CD4-positive, alpha-beta T cell (primary cell): ENCODE measurements at regions not wholly inside any gene's neighbourhood (a gene's known extent, or its start where the extent isn't known, plus 50 kb on each side); places are given as distances from the start of the nearest gene placed in this dataset.
"Not testable (repeated sequence)": the region's sequence is repeated elsewhere in the genome, so short reads cannot be mapped to it uniquely, and the experiment has no call there.

ENCODE experiments used
- ATAC-seq: fragments of 200-7000 bp; cut with Tn5 transposase; one replicate; pipeline ENCODE4 v1.10.0; 2022; ENCODE audit warnings: mild to moderate bottlenecking; ENCODE audit not compliant: poor library complexity
- CTCF ChIA-PET: fragments of 350-600 bp; sonication (Branson Sonifier 250); formaldehyde crosslinking; loops from one replicate; lab custom pipeline; 2021; ENCODE audit warnings: antibody characterized with exemption, inconsistent platforms; lab: Charles Lee
- POLR2A ChIA-PET: fragments of 350-600 bp; sonication (Branson Sonifier 250); formaldehyde crosslinking; loops from one replicate; lab custom pipeline; 2021; ENCODE audit warnings: antibody characterized with exemption, inconsistent platforms; lab: Charles Lee
- DNase-seq, 14 experiments: peaks; one replicate each; pipeline ENCODE4 v3.0.0-alpha.2; 2013 to 2020; ENCODE audit warnings: mixed read lengths in 2 of 14
- H3K27ac ChIP-seq, 2 donors: one replicate each; pipeline versions ENCODE4 v1.5.1 to v1.7.0; 2013; ENCODE audit warnings: low read length in 2 of 2, low read depth in 1 of 2, mild to moderate bottlenecking in 1 of 2
- H3K27me3 ChIP-seq, 2 experiments: 1 replicate in 1 of 2; 2 replicates in 1 of 2; pipeline versions ENCODE4 v1.6.1 to v1.7.0; 2013; ENCODE audit warnings: low read length in 2 of 2, control low read depth in 1 of 2, mild to moderate bottlenecking in 1 of 2, moderate library complexity in 1 of 2; ENCODE audit not compliant: insufficient read depth in 2 of 2, control insufficient read depth in 1 of 2
- H3K36me3 ChIP-seq: one replicate; pipeline ENCODE4 v1.6.1; 2013; ENCODE audit warnings: low read length, control low read depth; ENCODE audit not compliant: insufficient read depth
- H3K4me1 ChIP-seq: one replicate; pipeline ENCODE4 v1.6.1; 2013; ENCODE audit warnings: low read length, control low read depth; ENCODE audit not compliant: insufficient read depth
- H3K4me3 ChIP-seq: one replicate; pipeline ENCODE4 v1.5.1; 2013; ENCODE audit warnings: mild to moderate bottlenecking, low read length, moderate library complexity
- H3K9me3 ChIP-seq, 2 experiments: 1 replicate in 1 of 2; 2 replicates in 1 of 2; pipeline versions ENCODE4 v1.6.1 to v1.7.0; 2013; ENCODE audit warnings: low read length in 2 of 2, mild to moderate bottlenecking in 2 of 2, control low read depth in 1 of 2, moderate library complexity in 1 of 2; ENCODE audit not compliant: control insufficient read depth in 1 of 2, insufficient read depth in 1 of 2
- H3K27ac Mint-ChIP-seq: one replicate; pipeline ENCODE4 v1.8.0; 2020; ENCODE audit warnings: mixed read lengths
- H3K27me3 Mint-ChIP-seq: one replicate; pipeline ENCODE4 v1.8.0; 2021; ENCODE audit warnings: mixed read lengths
- H3K36me3 Mint-ChIP-seq: one replicate; pipeline ENCODE4 v1.8.0; 2021; ENCODE audit warnings: low read depth, mixed read lengths
- H3K4me1 Mint-ChIP-seq: one replicate; pipeline ENCODE4 v1.8.0; 2021; ENCODE audit warnings: low read depth, mixed read lengths
- H3K4me3 Mint-ChIP-seq: one replicate; pipeline ENCODE4 v1.8.0; 2020; ENCODE audit warnings: mild to moderate bottlenecking, mixed read lengths
- H3K9me3 Mint-ChIP-seq: one replicate; pipeline ENCODE4 v1.8.0; 2020; ENCODE audit warnings: mixed read lengths
- intact Hi-C, 2 experiments: fragments of 100-400 bp; cut with DNase I in 1 of 2; cut with micrococcal nuclease in 1 of 2; formaldehyde crosslinking; loops; one replicate each; pipeline versions ENCODE4 v1.15.1 to v1.9.0; 2023 to 2025; cut with DNase I, micrococcal nuclease
- TF ChIP-seq, protein P1 (sequence below): fragments of 200-600 bp; IDR thresholded peaks from one replicate; pipeline ENCODE4 v1.8.0; 2022; ENCODE audit warnings: antibody characterized with exemption, mild to moderate bottlenecking

DNA sequence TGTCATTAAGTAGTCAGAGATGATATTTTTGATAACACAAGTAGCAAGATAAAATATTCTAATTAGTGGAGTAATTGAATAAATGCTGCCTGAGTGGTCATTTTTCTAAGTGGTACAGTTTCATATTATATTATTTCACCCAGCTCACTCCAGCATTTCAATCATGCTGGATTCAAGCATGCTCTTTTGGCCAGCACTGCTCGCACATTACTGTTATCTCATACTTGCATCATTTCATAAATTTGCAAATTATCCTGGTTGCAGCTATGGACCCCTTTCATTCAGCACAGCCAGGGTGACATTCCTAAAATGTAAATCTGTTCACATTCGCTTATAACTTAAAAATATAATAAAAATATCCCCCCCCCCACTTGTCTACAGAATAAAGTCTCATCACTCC lies 520.8 kb upstream of the CYLC2 start:
- no peaks in the 10 kb centered on the region for H3K4me1 Mint-ChIP-seq
- TF ChIP-seq, protein P1, sequence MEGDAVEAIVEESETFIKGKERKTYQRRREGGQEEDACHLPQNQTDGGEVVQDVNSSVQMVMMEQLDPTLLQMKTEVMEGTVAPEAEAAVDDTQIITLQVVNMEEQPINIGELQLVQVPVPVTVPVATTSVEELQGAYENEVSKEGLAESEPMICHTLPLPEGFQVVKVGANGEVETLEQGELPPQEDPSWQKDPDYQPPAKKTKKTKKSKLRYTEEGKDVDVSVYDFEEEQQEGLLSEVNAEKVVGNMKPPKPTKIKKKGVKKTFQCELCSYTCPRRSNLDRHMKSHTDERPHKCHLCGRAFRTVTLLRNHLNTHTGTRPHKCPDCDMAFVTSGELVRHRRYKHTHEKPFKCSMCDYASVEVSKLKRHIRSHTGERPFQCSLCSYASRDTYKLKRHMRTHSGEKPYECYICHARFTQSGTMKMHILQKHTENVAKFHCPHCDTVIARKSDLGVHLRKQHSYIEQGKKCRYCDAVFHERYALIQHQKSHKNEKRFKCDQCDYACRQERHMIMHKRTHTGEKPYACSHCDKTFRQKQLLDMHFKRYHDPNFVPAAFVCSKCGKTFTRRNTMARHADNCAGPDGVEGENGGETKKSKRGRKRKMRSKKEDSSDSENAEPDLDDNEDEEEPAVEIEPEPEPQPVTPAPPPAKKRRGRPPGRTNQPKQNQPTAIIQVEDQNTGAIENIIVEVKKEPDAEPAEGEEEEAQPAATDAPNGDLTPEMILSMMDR = no peak
- ATAC-seq (no peak), DNase-seq (no peak)
- intact Hi-C loops = no loop called here
- H3K27me3 Mint-ChIP-seq = no peaks in the 10 kb centered on the region
- H3K4me3 ChIP-seq = no peak overlapping the region
- no peaks in the 10 kb centered on the region for H3K4me1 ChIP-seq
- H3K4me3 Mint-ChIP-seq = no peak overlapping the region
- no peaks in the 10 kb centered on the region for H3K36me3 Mint-ChIP-seq
- H3K9me3 Mint-ChIP-seq = peaks cover 4% of the 10 kb centered on the region
- ChIA-PET CTCF (no interaction called here), POLR2A (no interaction called here)
- no peak overlapping the region for H3K27ac Mint-ChIP-seq
- no peaks in the 10 kb centered on the region for H3K36me3 ChIP-seq
- no peaks in the 10 kb centered on the region for H3K27me3 ChIP-seq
- H3K9me3 ChIP-seq = no peaks in the 10 kb centered on the region
- H3K27ac ChIP-seq = no peak overlapping the region

DNA sequence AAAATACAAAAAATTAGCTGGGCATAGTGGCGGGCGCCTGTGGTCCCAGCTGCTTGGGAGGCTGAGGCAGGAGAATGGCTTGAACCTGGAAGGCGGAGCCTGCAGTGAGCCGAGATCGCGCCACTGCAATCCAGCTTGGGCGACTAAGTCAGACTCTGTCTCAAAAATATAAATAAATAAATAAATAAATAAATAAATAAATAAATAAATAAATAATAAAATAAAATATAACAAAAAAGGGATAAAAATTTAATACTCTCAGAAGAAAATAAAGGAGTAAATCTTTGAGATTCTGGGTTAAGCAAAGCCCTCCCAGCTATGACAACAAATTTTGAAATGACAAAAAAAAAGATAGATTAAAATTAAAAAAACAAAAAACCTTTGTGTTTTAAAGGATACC lies 525.7 kb upstream of the CYLC2 start:
- H3K27ac ChIP-seq, H3K36me3 ChIP-seq, CTCF ChIA-PET, DNase-seq, H3K27me3 ChIP-seq, H3K4me1 Mint-ChIP-seq, H3K9me3 ChIP-seq, POLR2A ChIA-PET, H3K4me1 ChIP-seq, H3K4me3 Mint-ChIP-seq, H3K36me3 Mint-ChIP-seq, ATAC-seq, H3K27me3 Mint-ChIP-seq, H3K4me3 ChIP-seq, H3K27ac Mint-ChIP-seq, intact Hi-C loops: not testable (repeated sequence)
- peaks cover 25% of the 10 kb centered on the region for H3K9me3 Mint-ChIP-seq

DNA sequence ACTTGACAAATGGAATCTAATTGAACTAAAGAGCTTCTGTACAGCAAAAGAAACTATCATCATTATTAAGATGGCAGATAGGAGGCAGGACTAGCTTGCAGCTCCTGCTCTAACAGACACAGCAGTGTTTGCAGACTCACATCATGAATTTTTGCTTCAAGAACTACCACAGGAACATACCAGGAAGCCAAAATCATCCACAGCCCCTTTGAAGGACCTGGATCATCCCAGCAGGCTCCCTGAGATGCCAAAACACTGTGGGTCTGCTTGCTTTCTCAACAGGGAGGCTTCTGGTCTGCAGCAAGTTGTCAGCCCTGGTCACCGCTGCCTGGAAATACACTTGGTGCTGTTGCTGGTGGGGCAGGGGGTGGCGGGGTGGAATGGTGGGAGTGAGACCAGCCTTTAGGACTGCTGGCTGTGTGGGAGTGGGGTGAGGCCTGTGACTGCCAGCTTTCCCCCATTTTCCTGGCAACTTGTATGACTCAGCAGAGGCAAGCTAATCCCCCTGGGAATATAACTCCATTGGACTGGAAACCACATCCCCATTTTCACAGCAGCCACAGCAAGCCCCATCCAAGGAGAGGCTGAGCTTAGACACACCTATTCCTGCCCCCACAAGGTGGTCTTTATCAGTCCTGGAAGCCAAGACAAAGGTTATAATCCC lies 533.8 kb upstream of the CYLC2 start:
- H3K4me1 Mint-ChIP-seq = no peaks in the 10 kb centered on the region
- TF ChIP-seq, protein P1 = no peak
- ATAC-seq (no peak), DNase-seq (no peak)
- ChIA-PET CTCF (no interaction called here), POLR2A (no interaction called here)
- H3K9me3 Mint-ChIP-seq = peaks cover 18% of the 10 kb centered on the region
- Histone ChIP-seq H3K36me3 (no peaks in the 10 kb centered on the region), H3K4me3 (no peak overlapping the region), H3K9me3 (peaks cover 0 to 5% of the 10 kb centered on the region in 2 experiments), H3K4me1 (no peaks in the 10 kb centered on the region), H3K27ac (no peak overlapping the region), H3K27me3 (no peaks in the 10 kb centered on the region)
- no peak overlapping the region for H3K4me3 Mint-ChIP-seq
- no peaks in the 10 kb centered on the region for H3K27me3 Mint-ChIP-seq
- H3K27ac Mint-ChIP-seq = no peak overlapping the region
- H3K36me3 Mint-ChIP-seq = no peaks in the 10 kb centered on the region
- intact Hi-C loops = no loop called here

DNA sequence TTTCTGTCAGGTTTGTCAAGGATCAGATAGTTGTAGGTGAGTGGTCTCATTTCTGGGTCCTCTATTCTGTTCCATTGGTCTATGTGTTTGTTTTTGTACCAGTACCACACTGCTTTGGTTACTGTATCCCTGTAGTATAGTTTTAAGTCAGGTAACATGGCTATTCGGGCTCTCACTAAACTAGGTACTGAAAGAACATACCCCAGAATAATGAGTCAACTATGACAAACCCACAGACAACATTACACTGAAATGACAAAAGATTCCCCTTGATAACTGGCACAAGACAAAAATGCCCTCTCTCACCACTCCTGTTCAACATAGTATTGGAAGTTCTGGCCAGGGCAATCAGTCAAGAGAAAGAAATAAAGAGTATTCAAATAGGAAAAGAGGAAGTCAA lies 535.3 kb upstream of the CYLC2 start:
- H3K4me1 ChIP-seq = no peaks in the 10 kb centered on the region
- TF ChIP-seq, protein P1 = no peak
- Mint-ChIP-seq H3K4me3 (no peak overlapping the region), H3K4me1 (no peaks in the 10 kb centered on the region), H3K9me3 (peaks cover 11% of the 10 kb centered on the region), H3K36me3 (no peaks in the 10 kb centered on the region), H3K27me3 (no peaks in the 10 kb centered on the region), H3K27ac (no peak overlapping the region)
- H3K4me3 ChIP-seq = no peak overlapping the region
- CTCF ChIA-PET = no interaction called here
- H3K27ac ChIP-seq = no peak overlapping the region
- H3K36me3 ChIP-seq = no peaks in the 10 kb centered on the region
- ATAC-seq = no peak
- POLR2A ChIA-PET = no interaction called here
- intact Hi-C loops = no loop called here
- H3K27me3 ChIP-seq = no peaks in the 10 kb centered on the region
- peaks cover 0 to 5% of the 10 kb centered on the region in 2 experiments for H3K9me3 ChIP-seq
- DNase-seq = no peak
